Body of pancreas (tissue), 4 donors: ENCODE measurements at regions not wholly inside any gene's neighbourhood (a gene's known extent, or its start where the extent isn't known, plus 50 kb on each side); places are given as distances from the start of the nearest gene placed in this dataset.

Source experiments
- POLR2A ChIP-seq, 3 donors: fragments of 450-650 bp; IDR thresholded peaks; one replicate each; pipeline ENCODE4 v1.6.1; 2016; ENCODE audit warnings: antibody characterized with exemption in 3 of 3, mild to moderate bottlenecking in 2 of 3
- TF ChIP-seq, protein P1 (sequence below), 7 experiments: fragments of 450-650 bp in 4 of 7; fragments of 200-600 bp in 3 of 7; sonication (generic) in 3 of 7; IDR thresholded peaks; one replicate each; pipeline ENCODE4 v1.5.1; 2016 to 2019; ENCODE audit warnings: antibody characterized with exemption in 7 of 7

DNA sequence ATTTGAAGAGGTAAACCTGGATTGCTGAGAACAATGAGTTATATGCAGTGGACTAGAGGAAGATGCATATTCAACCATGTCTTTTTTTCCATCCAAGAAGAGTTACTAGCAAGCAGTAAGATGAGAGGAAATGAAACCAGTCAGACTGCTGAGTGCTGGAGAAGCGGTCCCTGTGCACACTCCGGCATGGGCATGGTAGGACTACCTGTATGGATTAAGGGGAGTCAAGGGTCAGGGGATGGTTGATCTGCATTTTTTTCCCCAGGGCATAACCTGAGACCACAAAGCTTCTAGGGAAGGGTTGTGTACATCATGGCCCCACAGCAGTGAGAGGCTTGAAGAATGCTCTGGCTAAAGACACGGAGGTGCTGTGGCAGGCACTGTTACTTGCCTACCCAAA lies 76.6 kb upstream of the ZNF169 start:
- TF ChIP-seq, protein P1, sequence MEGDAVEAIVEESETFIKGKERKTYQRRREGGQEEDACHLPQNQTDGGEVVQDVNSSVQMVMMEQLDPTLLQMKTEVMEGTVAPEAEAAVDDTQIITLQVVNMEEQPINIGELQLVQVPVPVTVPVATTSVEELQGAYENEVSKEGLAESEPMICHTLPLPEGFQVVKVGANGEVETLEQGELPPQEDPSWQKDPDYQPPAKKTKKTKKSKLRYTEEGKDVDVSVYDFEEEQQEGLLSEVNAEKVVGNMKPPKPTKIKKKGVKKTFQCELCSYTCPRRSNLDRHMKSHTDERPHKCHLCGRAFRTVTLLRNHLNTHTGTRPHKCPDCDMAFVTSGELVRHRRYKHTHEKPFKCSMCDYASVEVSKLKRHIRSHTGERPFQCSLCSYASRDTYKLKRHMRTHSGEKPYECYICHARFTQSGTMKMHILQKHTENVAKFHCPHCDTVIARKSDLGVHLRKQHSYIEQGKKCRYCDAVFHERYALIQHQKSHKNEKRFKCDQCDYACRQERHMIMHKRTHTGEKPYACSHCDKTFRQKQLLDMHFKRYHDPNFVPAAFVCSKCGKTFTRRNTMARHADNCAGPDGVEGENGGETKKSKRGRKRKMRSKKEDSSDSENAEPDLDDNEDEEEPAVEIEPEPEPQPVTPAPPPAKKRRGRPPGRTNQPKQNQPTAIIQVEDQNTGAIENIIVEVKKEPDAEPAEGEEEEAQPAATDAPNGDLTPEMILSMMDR (IDR thresholded peaks at IDR 0.05): no peak
- TF ChIP-seq POLR2A (IDR thresholded peaks at IDR 0.05): no peak
